NCI-H146 treated with DMSO at 0.1 percent for 48 hours (cell line): ENCODE measurements at regions not wholly inside any gene's neighbourhood (a gene's known extent, or its start where the extent isn't known, plus 50 kb on each side); places are given as distances from the start of the nearest gene placed in this dataset.

Experiments used
- DNase-seq: peaks from one replicate; lab custom pipeline; 2025; ENCODE audit not compliant: unreplicated experiment; lab: John Stamatoyannopoulos, UW

DNA sequence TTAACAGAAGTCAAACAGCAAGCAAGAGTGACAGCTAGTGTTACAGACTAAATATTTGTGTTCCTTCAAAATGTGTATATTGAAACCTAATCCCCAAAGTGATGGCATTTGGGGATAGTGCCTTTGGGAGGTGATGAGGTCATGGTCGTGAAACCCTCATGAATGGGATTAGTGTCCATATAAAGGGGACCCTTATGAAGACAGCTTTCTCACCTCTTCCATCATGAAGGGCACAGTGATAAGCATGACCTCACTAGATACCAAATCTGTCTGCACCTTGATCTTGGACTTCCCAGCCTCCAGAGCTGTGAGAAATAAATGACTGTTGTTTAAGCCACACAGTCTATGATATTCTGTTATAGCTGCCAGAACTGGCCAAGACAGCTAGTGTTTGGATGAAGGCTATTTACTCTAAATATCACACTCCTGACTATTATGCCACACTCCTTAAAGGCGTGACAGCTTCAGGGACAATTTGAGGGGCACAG, 235.7 kb upstream of the TMEM72 start:
- DNase-seq, result no peak

DNA sequence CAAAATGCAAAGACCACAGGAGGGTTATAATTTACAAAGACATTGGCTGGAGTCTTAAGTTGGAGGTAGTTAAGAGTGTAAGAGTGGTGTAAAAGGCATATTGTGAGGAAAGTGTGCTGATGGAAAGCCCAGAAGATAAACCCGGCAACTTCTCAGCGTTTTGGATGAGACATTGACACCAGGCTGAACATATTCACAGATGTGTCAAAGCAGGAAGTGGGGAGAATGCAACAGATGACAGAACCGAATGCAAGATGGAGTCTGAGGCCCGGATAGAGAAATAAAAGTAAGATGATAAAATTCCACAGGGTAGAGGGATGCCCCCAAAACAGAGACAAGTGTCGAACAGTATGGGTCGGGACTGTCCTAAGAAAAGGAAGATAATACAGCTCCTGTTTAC, 230.4 kb upstream of the TMEM72 start:
- DNase-seq, result no peak

DNA sequence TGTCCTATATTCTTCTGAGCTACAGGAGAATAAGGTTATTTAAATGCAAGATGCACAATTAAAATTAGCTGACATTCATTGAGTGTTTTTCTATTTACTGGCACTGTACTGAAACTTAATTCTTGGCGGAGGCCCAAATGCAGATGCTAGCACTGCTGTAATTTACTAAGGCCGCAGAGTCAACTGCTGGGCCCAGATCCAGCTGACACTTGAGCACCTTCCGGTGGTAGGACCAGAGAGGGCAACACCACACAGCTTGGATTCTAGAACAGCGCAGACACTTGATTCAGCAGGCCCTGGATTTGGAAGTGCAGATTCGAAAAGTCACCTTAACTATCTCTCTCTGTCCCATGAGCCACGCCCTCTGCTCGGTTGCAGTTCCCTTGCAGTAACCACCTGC, 228.6 kb upstream of the TMEM72 start:
- DNase-seq, result no peak

DNA sequence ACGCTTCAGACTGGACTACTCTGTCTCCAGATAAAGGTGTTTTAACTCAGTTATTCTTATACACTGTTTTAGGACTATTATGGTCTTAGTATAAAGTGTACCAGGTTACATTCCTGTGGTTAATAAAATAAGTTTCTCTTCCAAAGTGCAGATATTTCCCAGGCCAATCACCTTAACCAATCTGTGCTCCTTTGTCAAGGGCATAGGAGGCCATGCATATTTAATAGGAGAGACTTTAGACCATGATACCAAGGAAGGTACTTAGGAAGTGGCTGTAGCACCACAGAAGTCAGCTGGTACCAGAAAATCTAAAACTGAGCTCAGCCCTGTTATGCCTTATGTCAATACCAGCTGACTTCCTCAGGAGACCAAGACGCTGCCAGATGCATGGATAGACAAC, 226.5 kb upstream of the TMEM72 start:
- no peak for DNase-seq

DNA sequence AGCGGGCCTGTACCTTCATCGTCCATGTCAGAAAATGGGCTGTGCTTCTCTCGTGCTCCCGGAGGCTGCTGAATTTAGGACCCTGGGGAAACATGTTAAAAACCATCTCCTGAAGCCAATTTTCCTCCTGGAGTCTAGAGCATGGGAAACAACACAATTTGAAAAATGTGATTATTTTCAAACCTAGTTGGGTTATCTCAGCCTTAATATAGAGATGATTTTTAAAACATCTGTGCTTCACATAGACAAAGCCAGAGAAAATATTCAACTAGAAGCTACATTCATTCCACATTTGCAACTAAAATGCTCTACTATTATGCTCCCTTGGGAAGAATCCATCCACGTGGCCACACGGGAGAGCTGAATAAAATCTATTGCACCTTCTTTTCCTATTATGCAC, 225.9 kb upstream of the TMEM72 start:
- DNase-seq, result no peak

DNA sequence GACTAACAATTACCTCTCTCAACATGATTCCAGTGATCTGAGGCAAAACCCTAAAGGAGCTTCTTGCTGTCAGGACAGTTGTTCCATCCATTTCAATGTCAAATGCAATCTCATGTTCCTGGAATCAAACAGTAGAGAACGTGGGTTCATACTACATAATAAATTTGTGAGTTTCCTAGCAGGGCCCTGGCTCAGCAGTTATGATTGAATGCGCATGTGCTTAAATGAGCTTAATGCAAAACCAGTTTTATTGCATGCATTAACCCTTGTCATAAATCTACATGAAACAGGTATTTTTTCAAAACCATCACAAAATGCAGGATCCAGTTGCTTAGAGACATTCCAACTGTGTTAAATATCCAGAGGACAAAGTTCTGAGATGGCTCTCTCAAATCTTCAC, 225.4 kb upstream of the TMEM72 start:
- no peak for DNase-seq

DNA sequence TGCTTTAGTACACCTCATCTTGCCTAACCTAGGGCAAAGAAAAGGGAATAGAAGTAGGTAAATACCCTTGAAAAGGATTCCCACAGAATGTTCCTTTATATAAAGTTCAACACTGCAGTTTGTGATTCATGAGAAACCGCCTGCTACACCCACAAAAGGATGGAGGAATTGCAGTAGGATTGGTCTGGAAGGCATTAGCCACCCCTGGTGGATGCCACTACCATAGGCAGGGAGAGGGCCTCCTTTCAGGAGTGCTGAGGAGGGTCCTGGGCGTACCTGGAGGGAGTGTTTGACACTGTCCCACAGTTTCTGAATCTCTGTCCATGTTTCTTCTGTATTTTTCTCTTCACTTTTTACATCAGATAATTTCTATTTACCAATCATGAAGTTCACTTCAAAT, 221.8 kb upstream of the TMEM72 start:
- no peak for DNase-seq

DNA sequence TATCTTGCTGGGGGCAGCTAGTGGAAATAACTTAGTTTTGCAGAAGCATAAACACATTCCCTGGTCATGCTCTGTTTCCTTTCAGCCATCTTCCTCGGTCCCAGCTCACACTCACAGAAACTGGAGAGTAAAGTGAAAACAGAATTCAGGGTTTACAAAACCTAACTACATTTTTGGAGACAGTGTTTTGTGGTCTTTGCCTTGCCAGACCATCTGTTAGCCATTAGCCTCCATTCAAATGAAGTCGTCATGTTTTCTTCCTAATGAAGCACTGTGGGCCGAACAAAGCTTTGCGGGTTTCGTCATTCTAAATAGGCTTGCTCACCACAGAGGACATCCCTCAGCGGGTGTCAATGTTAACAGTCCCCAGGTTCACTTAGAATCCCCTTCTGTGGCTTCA, 214.6 kb upstream of the TMEM72 start:
- no peak for DNase-seq

DNA sequence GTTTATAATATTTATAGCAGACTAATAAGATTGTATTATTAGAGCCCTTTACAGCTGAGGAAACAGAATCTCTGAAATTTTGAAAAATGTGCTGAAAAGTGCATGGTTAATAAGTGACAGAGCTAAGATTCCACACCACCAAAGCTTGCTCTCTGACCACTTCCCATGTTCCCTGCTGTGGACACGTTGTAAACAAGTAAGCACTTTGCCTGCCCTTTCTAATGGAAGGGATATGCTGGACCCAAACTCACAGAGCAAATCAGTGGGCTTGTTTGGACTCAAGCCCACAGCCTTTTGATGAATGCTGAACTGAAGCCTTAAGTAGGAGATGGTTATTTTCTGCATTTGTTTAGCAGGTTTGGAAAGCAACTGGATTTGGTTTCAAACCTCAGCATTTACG, 214.0 kb upstream of the TMEM72 start:
- DNase-seq, result no peak

DNA sequence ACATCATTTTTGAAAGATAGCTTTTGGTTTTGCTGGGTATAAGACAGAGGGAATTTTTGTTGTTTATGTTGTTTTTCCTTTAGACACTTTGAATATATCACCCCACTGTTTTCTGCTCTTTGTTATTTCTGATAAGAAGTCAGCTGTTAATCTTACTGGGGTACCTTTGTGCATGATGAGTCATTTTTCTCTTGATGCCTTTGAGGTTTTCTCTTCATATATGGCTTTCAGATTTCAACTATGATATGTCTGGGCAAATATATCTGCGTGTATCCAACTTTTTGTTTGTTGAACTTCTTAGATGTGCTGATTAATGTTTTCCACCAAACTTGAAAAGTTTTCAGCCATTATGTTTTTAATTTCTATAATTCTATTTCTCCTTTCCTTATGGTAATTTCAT, 208.6 kb upstream of the TMEM72 start:
- no peak for DNase-seq

DNA sequence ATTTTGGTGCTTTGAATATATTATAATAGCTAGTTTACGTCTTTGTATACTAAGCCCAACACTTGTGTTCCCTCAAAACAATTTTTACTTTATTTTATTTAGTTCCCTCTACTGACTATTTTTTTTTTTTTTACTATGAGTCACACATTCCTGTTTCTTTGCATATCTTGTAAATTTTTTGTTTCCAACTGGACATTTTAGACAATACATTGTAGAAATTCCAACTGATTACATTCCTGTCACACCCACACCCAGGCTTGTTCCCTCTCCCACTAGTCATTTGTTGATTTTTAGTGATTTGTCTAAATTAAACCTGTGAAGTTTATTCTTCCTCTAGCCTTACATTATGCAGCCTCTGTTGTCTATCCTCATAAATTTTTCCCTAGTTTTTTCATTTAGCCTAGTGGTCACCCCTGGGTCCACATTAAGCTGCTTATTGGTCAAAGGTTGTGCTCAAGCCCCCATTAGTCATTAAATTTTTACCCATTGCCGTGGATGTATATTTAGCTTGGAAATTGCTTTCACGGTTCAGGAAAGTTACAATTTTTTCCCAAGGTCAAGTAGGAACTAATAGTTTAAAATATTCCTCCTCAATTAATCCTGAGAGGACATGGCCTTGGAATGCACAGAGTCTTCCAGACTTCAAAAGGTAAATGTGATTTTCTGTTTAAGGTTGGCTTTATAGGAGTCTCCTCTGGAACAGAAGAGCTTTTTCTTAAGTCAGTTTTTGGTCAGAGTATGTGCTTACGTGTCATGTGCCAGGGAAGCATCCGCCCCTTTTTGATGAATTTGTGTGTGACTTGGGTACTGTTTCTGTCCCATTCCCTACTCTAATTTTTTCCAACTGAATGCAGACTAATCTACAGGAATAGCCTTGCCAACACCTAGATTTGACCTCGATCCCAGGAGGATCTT, 207.6 kb upstream of the TMEM72 start:
- DNase-seq, result no peak

DNA sequence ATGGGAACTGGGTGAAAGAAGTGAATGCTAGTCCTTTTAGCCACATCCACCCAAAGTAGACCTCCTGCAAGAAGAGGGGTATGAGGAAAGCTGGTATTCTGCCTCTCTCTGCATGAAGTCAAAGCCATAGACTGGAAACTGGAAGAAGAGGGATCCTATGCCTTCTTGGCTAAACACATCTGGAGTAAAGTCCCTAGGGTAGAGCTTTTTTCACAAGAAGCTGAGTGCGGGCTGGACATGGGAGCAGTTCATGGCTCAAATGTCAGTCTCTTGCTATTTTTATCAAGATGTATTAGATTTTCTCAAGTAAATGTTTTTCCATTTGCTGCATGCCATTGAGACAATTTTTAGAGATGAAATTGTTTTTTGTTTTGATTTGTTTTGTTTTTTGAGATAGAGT, 206.5 kb upstream of the TMEM72 start:
- DNase-seq, result no peak

DNA sequence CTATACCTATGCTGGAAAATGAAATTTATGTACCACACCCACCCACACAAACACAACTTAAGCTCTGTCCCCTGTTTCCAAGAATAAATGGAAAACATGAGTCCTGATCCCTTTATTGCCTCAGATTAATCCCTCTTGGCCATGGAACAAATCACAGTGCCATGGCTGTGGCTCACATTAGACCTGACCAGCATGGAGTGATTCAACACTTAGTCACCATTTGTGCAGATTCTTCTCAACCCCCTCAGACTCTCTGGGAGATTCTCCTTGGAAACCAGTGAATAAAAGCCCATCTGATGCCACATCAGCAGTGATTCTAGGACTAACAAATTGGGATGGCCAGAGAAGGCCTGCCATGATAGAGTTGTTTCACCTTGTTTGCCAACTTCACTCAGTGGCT, 204.4 kb upstream of the TMEM72 start:
- no peak for DNase-seq

DNA sequence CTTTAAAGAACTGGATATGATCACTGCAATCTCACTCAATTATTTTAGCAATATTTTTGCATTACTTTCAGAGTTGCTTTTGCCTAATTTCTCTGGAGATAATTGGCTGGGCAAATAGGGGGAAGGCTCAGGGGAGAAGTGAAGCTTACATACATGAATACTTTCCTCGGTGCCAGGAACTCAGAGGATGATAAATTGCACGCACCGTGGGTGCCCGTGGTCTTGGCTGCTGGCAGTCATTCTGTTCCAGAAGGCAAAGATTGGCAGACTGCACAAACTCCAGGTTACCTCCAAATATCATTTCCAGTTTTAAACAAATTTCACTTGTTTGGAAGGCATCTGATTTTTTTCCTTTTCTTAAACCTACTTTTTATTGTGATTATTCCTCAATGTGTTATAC, 197.8 kb upstream of the TMEM72 start:
- DNase-seq, result no peak

DNA sequence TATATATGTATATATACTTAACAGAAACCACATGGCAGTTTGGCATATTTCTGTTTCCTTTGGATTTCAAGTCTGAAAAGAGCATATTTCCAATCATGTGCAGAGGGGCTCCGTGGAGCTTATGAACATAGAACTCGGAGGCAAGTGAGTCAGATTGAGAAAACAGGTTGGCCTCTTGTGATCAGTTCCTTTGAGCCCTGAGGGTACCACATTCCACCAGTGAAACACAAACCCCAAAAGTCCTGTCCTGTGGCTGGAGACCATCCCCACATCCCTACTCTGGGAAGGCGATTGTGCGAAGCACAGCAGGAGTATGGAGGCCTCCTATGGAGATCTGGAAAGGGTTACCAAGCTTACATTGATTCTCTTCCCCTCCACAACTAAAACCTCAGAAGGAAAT, 196.7 kb upstream of the TMEM72 start:
- DNase-seq, result no peak

DNA sequence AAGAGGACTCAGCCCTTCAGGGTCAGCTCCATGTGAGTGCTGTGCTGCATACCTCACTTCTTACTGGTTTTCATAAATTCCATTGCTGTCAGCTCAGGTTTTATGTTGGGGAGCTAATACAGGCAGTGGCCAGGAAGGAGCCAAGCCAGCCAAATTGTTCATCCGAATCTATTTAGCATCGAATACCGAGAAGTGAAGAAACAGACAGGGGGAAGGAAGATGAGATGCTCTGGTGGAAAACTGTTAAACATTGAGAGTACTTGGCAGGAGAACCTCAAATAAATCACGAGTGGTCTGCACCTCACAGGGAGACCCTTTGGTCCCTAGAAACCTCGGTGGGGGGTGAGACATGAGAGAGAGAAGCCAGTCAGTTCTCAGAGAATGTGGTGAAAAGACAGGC, 196.0 kb upstream of the TMEM72 start:
- DNase-seq, result no peak

DNA sequence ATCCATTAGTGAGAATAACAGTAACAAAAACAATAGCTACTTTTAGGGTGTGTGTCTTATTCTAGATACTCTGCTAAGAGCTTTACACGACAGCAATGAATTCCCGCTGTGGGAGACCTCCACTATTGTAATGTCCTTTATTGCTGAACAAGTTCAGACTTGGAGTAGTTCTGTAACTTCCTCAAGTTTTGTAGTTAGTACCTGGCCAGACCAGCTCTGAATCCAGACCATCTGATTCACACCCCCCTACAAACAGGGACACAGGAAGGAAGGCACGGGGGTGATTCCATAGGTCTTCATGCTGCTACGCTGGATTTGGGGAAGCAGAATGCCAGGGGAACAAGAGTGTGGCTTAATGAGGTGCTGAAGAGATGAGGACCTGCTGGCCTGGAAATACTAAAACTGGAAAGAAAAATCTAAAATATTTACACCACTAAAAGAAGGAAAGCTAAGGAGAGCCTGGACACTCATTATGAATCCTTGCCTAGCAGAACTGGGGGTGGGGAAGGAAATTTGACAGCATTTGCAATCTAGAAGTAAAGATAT, 194.6 kb upstream of the TMEM72 start:
- no peak for DNase-seq

DNA sequence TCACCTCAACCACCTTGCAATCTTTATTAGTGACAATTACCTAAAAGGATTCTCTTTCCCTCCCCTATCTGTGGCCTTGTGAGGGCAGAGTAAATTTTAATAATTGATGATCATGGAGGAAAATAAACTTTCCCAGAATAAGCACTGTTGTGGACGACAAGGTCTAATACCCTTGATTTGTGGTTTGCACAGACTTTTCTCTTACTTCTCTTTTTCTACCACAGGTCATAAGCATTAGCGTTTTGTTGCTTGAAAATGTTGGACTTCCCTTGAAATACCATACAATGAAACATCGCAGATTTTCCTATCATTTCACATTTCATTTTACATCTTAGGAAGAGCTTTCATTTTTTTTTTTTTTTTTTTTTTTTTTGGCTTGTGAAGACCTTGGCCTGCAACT, 188.1 kb upstream of the TMEM72 start:
- no peak for DNase-seq

DNA sequence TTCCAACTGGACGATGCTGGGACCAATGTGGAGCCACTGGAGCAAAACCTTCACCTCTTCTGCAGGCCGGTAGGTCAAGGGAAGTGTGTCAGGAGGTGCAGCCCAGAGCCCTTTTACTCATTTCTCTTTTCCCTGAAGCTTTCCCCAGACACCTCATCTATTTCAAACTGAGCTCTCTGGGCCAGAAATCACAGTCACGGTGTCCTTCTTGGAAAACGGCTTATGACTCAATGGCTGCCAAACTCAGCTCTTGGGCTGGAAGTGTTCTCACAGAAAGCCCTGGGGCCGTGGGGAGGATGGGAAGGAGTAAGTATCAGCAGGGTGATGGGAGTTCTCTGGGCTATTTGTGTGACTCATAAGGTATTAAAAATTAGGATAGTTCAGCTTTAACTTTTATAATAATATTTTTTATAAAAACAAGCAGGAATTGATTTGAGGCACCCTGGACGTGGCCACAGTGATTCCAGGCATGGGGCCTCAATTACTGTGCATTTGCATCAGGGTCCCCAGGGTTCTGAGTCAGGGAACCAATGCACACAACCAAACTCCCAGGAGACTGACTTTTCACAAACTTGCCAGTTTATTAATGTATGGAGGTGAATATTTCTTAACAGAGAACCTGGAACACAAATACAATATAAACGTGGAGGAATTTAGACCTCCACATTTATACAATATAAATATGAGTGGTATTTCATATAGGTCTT, 187.4 kb upstream of the TMEM72 start:
- DNase-seq, result no peak

DNA sequence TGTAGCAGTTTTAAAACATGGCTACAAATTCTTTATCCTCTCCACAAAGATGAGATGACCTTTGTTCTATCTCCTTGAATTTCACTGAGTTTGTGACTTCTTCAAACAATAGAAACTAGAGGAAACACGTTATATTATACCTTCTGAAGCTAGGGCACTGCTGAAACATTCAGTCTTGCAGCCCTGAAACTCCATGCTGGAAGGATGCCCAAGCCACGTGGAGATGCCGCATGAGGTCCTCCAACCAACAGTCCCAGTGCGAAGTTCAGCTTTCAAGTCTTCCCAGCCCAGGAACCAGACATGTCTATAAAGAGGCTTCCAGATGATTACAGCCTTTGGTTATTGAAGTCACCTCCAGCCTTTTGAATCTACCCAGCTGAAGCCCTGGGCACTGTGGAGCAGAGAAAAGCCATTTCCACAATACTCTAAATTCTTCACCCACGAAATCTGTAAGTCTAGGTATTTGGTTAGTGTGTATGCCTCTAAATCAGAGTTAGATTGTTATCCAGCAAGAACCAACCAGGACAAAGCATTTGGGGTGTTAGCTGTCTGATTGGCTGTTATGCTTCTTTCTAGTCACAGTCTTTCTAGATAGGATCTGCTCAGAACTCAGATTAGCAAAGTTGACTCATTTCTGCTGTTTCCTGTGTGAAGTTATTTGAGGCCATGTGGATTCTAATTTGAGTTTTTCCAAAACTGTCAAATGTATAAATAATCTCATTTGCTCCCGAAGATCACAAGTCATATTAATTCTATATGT, 186.5 kb upstream of the TMEM72 start:
- DNase-seq, result no peak

DNA sequence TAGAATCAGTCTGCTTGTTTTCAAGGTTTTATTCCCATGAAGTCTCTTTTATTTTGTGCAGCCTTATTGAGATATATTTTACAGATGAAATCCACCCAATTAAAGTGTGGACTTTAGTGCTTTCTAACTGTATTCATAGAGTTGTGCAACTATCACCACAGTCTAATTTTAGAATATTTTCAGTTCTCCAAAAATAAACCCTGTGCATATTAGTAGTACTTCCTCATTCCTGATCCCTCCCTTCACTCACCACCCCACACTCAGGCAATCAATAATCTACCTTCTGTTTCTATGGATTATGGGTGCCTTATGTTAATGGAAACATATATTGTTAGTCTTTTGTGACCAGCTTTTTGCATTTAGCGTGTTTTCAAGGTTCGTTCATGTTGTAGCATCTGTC, 185.7 kb upstream of the TMEM72 start:
- no peak for DNase-seq
